ENCODE measurements at regions not wholly inside any gene's neighbourhood (a gene's known extent, or its start where the extent isn't known, plus 50 kb on each side); places are given as distances from the start of the nearest gene placed in this dataset.

- TF ChIP-seq EZH2 (IDR thresholded peaks at IDR 0.05; ENCODE audit: insufficient read depth, poor library complexity, severe bottlenecking), result no peak
- TF ChIP-seq EZH2phosphoT487 (IDR thresholded peaks at IDR 0.05; ENCODE audit: insufficient read depth, low read depth), result no peak
Measured at GRCh38 chr13:50592412-50593155, 250.9 kb downstream of the DLEU7 start.

All from GM23248 (cell line).